K562 (cell line): ENCODE measurements at regions not wholly inside any gene's neighbourhood (a gene's known extent, or its start where the extent isn't known, plus 50 kb on each side); places are given as distances from the start of the nearest gene placed in this dataset.

Experiments used
- CEBPB ChIP-seq: fragments of 450-650 bp; IDR thresholded peaks from 2 replicates; pipeline ENCODE4 v1.6.1; 2016; ENCODE audit warnings: missing genetic modification characterization, missing compliant biosample characterization
- ELF1 ChIP-seq: fragments of 200-800 bp; sonication (Bioruptor generic); IDR thresholded peaks from 2 replicates; pipeline ENCODE4 v1.6.1; 2016; ENCODE audit warnings: missing genetic modification characterization, missing compliant biosample characterization
- FOXA3 ChIP-seq, 2 experiments: fragments of 450-650 bp in 1 of 2; sonication (generic) in 1 of 2; formaldehyde crosslinking; IDR thresholded peaks in 1 of 2; conservative IDR thresholded peaks in 1 of 2; 2 replicates each; pipeline versions ENCODE4 v1.4.0 to v1.8.0; 2020 to 2022; ENCODE audit warnings: mild to moderate bottlenecking in 2 of 2, missing genetic modification reagents in 1 of 2
- MAFG ChIP-seq: fragments of 450-650 bp; conservative IDR thresholded peaks from 2 replicates; pipeline ENCODE4 v1.6.1; 2016; ENCODE audit warnings: missing genetic modification characterization, missing compliant biosample characterization
- NELFE ChIP-seq: IDR thresholded peaks from 2 replicates; pipeline ENCODE4 v1.6.1; 2011; ENCODE audit warnings: mild to moderate bottlenecking; ENCODE audit not compliant: insufficient read depth, insufficient read length
- NFRKB ChIP-seq: fragments of 450-650 bp; IDR thresholded peaks from 2 replicates; pipeline ENCODE4 v1.6.1; 2016; ENCODE audit warnings: low read depth
- NR1H2 ChIP-seq: sonication (generic); formaldehyde crosslinking; IDR thresholded peaks from 2 replicates; pipeline ENCODE4 v1.4.0; 2020; ENCODE audit warnings: mild to moderate bottlenecking, missing genetic modification reagents
- PTTG1 ChIP-seq: fragments of 450-650 bp; IDR thresholded peaks from 2 replicates; pipeline ENCODE4 v1.6.1; 2016; ENCODE audit warnings: low read depth, mild to moderate bottlenecking, missing genetic modification characterization, missing compliant biosample characterization
- RFX1 ChIP-seq: fragments of 450-650 bp; IDR thresholded peaks from 2 replicates; pipeline ENCODE4 v1.6.1; 2016; ENCODE audit warnings: mild to moderate bottlenecking, moderate library complexity
- SETDB1 ChIP-seq: IDR thresholded peaks from one replicate; pipeline ENCODE4 v1.6.1; 2012; ENCODE audit warnings: low read length, control low read depth, inconsistent platforms
- TAF9B ChIP-seq: fragments of 450-650 bp; IDR thresholded peaks from 2 replicates; pipeline ENCODE4 v1.6.1; 2018; ENCODE audit warnings: mild to moderate bottlenecking; ENCODE audit not compliant: partially characterized antibody
- ZFP1 ChIP-seq: fragments of 450-650 bp; formaldehyde crosslinking; IDR thresholded peaks from 2 replicates; pipeline ENCODE4 v1.4.0; 2020; ENCODE audit warnings: mild to moderate bottlenecking, mixed read lengths
- ZNF318 ChIP-seq, 2 experiments: fragments of 450-650 bp; IDR thresholded peaks; 2 replicates each; pipeline ENCODE4 v1.6.1; 2016; ENCODE audit warnings: mild to moderate bottlenecking in 2 of 2, borderline replicate concordance in 1 of 2, low read depth in 1 of 2, moderate library complexity in 1 of 2
- ZNF398 ChIP-seq: fragments of 250-450 bp; sonication (Bioruptor Pico); IDR thresholded peaks from 2 replicates; pipeline ENCODE4 v1.8.0; 2021; ENCODE audit warnings: moderate library complexity, mild to moderate bottlenecking, inconsistent platforms
- ZNF41 ChIP-seq: fragments of 250-450 bp; sonication (Bioruptor Pico); conservative IDR thresholded peaks from 2 replicates; pipeline ENCODE4 v1.4.0; 2020; ENCODE audit warnings: mild to moderate bottlenecking
- ZNF780A ChIP-seq: fragments of 250-450 bp; sonication (Bioruptor Pico); IDR thresholded peaks from 2 replicates; pipeline ENCODE4 v1.5.0; 2021; ENCODE audit warnings: mild to moderate bottlenecking
- TF ChIP-seq, protein P1 (sequence below), 2 experiments: fragments of 450-650 bp; IDR thresholded peaks; 2 replicates each; pipeline ENCODE4 v1.6.1; 2016

DNA sequence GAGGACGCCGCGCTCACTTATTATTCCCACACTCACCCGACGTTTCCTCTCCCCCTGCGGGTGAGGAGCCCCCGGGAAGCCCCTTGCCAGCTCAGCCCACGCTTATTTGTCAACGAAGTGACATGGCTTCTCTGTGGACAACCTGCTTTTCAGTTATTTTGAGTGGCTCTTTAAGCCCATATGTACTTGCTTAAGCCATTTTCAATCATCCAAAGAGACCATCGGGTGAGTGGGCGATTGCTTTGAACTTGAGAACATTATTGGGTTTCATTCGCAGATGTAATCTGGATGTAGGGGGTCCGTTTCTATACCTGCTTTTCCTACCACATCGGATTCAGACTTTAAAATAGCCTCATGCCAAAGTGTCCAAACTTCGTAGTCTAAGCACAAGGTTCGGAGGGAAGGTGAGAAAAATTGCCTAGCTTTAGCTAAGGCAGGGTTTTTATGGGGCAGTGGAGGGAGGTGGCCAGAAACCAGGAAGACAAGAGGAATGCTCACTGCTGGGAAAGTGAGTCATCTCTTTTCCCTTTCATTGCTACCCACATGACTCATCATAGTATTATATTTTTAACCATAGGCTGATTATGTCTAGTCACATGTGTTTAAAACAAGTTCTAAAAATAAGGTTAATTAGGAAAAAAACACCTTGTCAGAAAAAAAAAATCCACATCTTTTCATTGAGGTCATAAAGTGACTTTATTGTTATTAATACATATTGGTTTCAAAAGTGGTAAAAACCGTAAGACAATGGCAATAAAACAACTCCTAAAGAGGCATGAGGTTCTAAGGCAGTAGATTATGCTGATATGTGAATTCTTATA, 773.1 kb upstream of the NR2F2 start (continued):
- no peak for TF ChIP-seq CEBPB (tag)
- no peak for TF ChIP-seq FOXA3 (CRISPR knock-in tag; conservative IDR thresholded peaks at IDR 0.05 in 1 of 2, IDR thresholded peaks at IDR 0.05 in 1 of 2)
- peak; percentile 91 for TF ChIP-seq MAFG (tag)
- no peak for TF ChIP-seq ZFP1
- TF ChIP-seq PTTG1 (tag), result peak; percentile 86
- TF ChIP-seq ZNF318 (IDR thresholded peaks at IDR 0.05; ENCODE audit: borderline replicate concordance in 1 of 2, low read depth in 1 of 2), result peak in 1 of 2 experiments; percentile 75; a peak in 1 of 4 replicates
- TF ChIP-seq ZNF41 (CRISPR knock-in tag), result peak; percentile 66; the same call in 1 of the 2 replicates
- TF ChIP-seq ZNF780A (CRISPR knock-in tag), result no peak
- TF ChIP-seq NFRKB, result no peak
- TF ChIP-seq RFX1, result no peak
- peak; percentile 14 for TF ChIP-seq TAF9B
- TF ChIP-seq, protein P1, sequence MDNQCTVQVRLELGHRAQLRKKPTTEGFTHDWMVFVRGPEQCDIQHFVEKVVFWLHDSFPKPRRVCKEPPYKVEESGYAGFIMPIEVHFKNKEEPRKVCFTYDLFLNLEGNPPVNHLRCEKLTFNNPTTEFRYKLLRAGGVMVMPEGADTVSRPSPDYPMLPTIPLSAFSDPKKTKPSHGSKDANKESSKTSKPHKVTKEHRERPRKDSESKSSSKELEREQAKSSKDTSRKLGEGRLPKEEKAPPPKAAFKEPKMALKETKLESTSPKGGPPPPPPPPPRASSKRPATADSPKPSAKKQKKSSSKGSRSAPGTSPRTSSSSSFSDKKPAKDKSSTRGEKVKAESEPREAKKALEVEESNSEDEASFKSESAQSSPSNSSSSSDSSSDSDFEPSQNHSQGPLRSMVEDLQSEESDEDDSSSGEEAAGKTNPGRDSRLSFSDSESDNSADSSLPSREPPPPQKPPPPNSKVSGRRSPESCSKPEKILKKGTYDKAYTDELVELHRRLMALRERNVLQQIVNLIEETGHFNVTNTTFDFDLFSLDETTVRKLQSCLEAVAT (IDR thresholded peaks at IDR 0.05), result no peak
- no peak for TF ChIP-seq SETDB1
- TF ChIP-seq ELF1 (tag), result peak; percentile 63
- TF ChIP-seq ZNF398 (CRISPR knock-in tag), result 0 out of 2 replicates have a peak, but pooled peaks have one; percentile 8
- no peak for TF ChIP-seq NELFE
- no peak for TF ChIP-seq NR1H2
